ENCODE measurements at regions not wholly inside any gene's neighbourhood (a gene's known extent, or its start where the extent isn't known, plus 50 kb on each side); places are given as distances from the start of the nearest gene placed in this dataset.

DNA sequence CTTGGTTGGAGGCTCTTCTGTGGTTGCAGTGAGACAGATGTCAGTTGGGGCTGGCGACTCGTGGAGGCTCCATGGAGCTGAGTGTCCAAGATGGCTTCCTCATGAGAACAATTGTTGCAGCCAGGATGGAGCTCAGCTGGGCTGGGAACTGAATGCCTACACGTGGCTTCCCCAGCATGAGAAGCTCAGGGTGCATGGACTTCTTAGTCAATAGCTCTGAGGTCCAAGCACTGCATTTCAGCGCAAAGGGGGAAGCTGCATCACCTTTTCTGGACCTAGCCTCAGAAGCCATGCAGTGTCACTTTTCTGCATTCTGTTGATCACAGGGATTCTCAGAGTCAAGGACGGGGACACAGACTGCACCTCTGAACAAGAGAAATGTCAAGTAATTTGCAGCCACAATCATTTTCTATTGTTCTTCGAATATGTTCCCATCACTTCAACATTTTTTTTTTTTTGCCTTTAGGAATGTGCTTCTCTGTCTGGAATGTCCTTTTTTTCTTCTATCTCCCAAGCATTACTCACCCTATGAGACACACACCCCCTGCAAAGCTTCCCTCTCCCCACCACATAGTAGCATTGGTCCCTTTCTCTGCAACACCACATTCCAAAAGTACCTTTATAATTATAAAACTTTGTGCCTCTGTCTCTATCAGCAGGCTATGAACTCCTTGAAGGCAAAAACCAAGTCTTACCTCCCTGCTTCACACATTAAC, 57.5 kb upstream of the STK32A start:
- TF ChIP-seq, protein P1, sequence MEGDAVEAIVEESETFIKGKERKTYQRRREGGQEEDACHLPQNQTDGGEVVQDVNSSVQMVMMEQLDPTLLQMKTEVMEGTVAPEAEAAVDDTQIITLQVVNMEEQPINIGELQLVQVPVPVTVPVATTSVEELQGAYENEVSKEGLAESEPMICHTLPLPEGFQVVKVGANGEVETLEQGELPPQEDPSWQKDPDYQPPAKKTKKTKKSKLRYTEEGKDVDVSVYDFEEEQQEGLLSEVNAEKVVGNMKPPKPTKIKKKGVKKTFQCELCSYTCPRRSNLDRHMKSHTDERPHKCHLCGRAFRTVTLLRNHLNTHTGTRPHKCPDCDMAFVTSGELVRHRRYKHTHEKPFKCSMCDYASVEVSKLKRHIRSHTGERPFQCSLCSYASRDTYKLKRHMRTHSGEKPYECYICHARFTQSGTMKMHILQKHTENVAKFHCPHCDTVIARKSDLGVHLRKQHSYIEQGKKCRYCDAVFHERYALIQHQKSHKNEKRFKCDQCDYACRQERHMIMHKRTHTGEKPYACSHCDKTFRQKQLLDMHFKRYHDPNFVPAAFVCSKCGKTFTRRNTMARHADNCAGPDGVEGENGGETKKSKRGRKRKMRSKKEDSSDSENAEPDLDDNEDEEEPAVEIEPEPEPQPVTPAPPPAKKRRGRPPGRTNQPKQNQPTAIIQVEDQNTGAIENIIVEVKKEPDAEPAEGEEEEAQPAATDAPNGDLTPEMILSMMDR (IDR thresholded peaks at IDR 0.05; ENCODE audit: extremely low read depth in 1 of 2, insufficient read depth in 1 of 2, low read depth in 1 of 2, low read length in 2 of 2) = no peak
- no peak for TF ChIP-seq JUN (IDR thresholded peaks at IDR 0.05; ENCODE audit: borderline replicate concordance, insufficient read depth, insufficient read length, low read depth)
- no peak for TF ChIP-seq POLR2A (IDR thresholded peaks at IDR 0.05; ENCODE audit: low read depth, low read length)

All from endothelial cell of umbilical vein (primary cell).